ENCODE measurements at regions not wholly inside any gene's neighbourhood (a gene's known extent, or its start where the extent isn't known, plus 50 kb on each side); places are given as distances from the start of the nearest gene placed in this dataset.

GRCh38 chr7:41877118-41877517, 174.2 kb upstream of the INHBA start:
- no peak for ATAC-seq
- TF ChIP-seq TOX (CRISPR knock-in tag; IDR thresholded peaks at IDR 0.05; ENCODE audit: borderline replicate concordance) (no peak), CREB5 (CRISPR knock-in tag; IDR thresholded peaks at IDR 0.05; ENCODE audit: low read depth) (no peak), ISL1 (CRISPR knock-in tag; IDR thresholded peaks at IDR 0.05) (no peak), TCF4 (CRISPR knock-in tag; IDR thresholded peaks at IDR 0.05; ENCODE audit: borderline replicate concordance) (no peak), POU6F1 (CRISPR knock-in tag; IDR thresholded peaks at IDR 0.05; ENCODE audit: borderline replicate concordance, low read depth) (no peak), OSR1 (CRISPR knock-in tag; IDR thresholded peaks at IDR 0.05) (no peak), GLIS3 (CRISPR knock-in tag; IDR thresholded peaks at IDR 0.05) (no peak), RARB (CRISPR knock-in tag; IDR thresholded peaks at IDR 0.05) (no peak), PATZ1 (CRISPR knock-in tag; IDR thresholded peaks at IDR 0.05; ENCODE audit: borderline replicate concordance) (no peak), CSDC2 (CRISPR knock-in tag; IDR thresholded peaks at IDR 0.05) (no peak), ESRRG (CRISPR knock-in tag; IDR thresholded peaks at IDR 0.05) (no peak), ZFP30 (CRISPR knock-in tag; IDR thresholded peaks at IDR 0.05) (no peak), ZC3H10 (CRISPR knock-in tag; IDR thresholded peaks at IDR 0.05) (no peak), SNAI2 (CRISPR knock-in tag; IDR thresholded peaks at IDR 0.05) (no peak), ZFP3 (CRISPR knock-in tag; IDR thresholded peaks at IDR 0.05) (no peak), ZNF8 (CRISPR knock-in tag; IDR thresholded peaks at IDR 0.05) (no peak), CSRNP3 (CRISPR knock-in tag; IDR thresholded peaks at IDR 0.05) (no peak), PPARA (CRISPR knock-in tag; IDR thresholded peaks at IDR 0.05; ENCODE audit: borderline replicate concordance) (no peak)

GRCh38 chr7:41875513-41875912, 172.6 kb upstream of the INHBA start:
- TF ChIP-seq ARNTL (CRISPR knock-in tag; IDR thresholded peaks at IDR 0.05; ENCODE audit: borderline replicate concordance, low read depth) = no peak
- ATAC-seq = no peak; the same call in 2 of the 3 replicates

GRCh38 chr7:41874201-41874785, 171.4 kb upstream of the INHBA start:
- ATAC-seq = no peak
- TF ChIP-seq PPARA (CRISPR knock-in tag; IDR thresholded peaks at IDR 0.05; ENCODE audit: borderline replicate concordance) = no peak
- TF ChIP-seq BACH2 (CRISPR knock-in tag; IDR thresholded peaks at IDR 0.05; ENCODE audit: borderline replicate concordance) = no peak
- TF ChIP-seq ZNF8 (CRISPR knock-in tag; IDR thresholded peaks at IDR 0.05) = no peak
- TF ChIP-seq GLIS3 (CRISPR knock-in tag; IDR thresholded peaks at IDR 0.05) = no peak
- TF ChIP-seq ZC3H10 (CRISPR knock-in tag; IDR thresholded peaks at IDR 0.05) = no peak
- TF ChIP-seq ZFP3 (CRISPR knock-in tag; IDR thresholded peaks at IDR 0.05) = no peak
- TF ChIP-seq CREB5 (CRISPR knock-in tag; IDR thresholded peaks at IDR 0.05; ENCODE audit: low read depth) = no peak
- no peak for TF ChIP-seq ARNTL (CRISPR knock-in tag; IDR thresholded peaks at IDR 0.05; ENCODE audit: borderline replicate concordance, low read depth)
- no peak for TF ChIP-seq TOX (CRISPR knock-in tag; IDR thresholded peaks at IDR 0.05; ENCODE audit: borderline replicate concordance)
- TF ChIP-seq PATZ1 (CRISPR knock-in tag; IDR thresholded peaks at IDR 0.05; ENCODE audit: borderline replicate concordance) = no peak
- no peak for TF ChIP-seq TSHZ2 (CRISPR knock-in tag; IDR thresholded peaks at IDR 0.05)
- TF ChIP-seq ESRRG (CRISPR knock-in tag; IDR thresholded peaks at IDR 0.05) = no peak
- no peak for TF ChIP-seq RARB (CRISPR knock-in tag; IDR thresholded peaks at IDR 0.05)
- TF ChIP-seq CSDC2 (CRISPR knock-in tag; IDR thresholded peaks at IDR 0.05) = no peak

All from SK-N-SH treated with all-trans-retinoic acid at 6 μM for 48 hours (cell line).